Endothelial cell (in vitro differentiated cells): ENCODE measurements at regions not wholly inside any gene's neighbourhood (a gene's known extent, or its start where the extent isn't known, plus 50 kb on each side); places are given as distances from the start of the nearest gene placed in this dataset.

Source experiments
- DNase-seq: peaks from one replicate; pipeline ENCODE4 v3.0.0; 2021; ENCODE audit warnings: low spot score
- H3K27ac Mint-ChIP-seq: one replicate; pipeline ENCODE4 v1.8.0; 2021; ENCODE audit warnings: mixed read lengths, inconsistent platforms; ENCODE audit not compliant: unreplicated experiment
- H3K27me3 Mint-ChIP-seq: one replicate; pipeline ENCODE4 v1.8.0; 2021; ENCODE audit warnings: mild to moderate bottlenecking, moderate library complexity, mixed read lengths, inconsistent platforms; ENCODE audit not compliant: unreplicated experiment
- H3K36me3 Mint-ChIP-seq: one replicate; pipeline ENCODE4 v1.8.0; 2021; ENCODE audit warnings: mild to moderate bottlenecking, low read depth, mixed read lengths, inconsistent platforms; ENCODE audit not compliant: unreplicated experiment
- H3K4me1 Mint-ChIP-seq: one replicate; pipeline ENCODE4 v1.8.0; 2021; ENCODE audit warnings: mild to moderate bottlenecking, mixed read lengths, inconsistent platforms; ENCODE audit not compliant: unreplicated experiment
- H3K4me3 Mint-ChIP-seq: one replicate; pipeline ENCODE4 v1.8.0; 2021; ENCODE audit warnings: mild to moderate bottlenecking, mixed read lengths, inconsistent platforms; ENCODE audit not compliant: unreplicated experiment
- H3K9me3 Mint-ChIP-seq: one replicate; pipeline ENCODE4 v1.8.0; 2021; ENCODE audit warnings: mixed read lengths, inconsistent platforms; ENCODE audit not compliant: unreplicated experiment
- TF ChIP-seq, protein P1 (sequence below): fragments of 200-600 bp; sonication (generic); IDR thresholded peaks from one replicate; pipeline ENCODE4 v1.5.0; 2021; ENCODE audit warnings: antibody characterized with exemption; ENCODE audit not compliant: unreplicated experiment

DNA sequence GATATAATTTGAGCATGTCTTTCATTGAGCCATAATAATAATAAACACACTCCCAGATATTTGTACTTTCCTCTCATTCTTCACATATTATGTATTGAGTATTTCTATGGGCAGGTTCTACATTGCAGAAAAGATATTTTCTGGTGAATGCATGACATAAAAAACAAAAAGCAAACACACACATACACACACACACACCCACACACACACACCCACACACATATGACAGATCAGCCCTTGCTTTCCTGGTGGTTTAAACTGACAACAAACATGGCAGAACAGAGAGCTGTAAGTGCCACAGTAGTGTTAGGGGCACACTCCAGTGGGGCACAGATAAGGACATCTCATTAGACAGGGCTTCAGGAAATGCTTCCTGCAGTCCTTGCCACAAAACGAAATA lies 123.3 kb upstream of the LSM8 start:
- no peak for DNase-seq
- Mint-ChIP-seq H3K27ac (no peak overlapping the region), H3K36me3 (no peaks in the 10 kb centered on the region), H3K27me3 (peaks cover 1% of the 10 kb centered on the region), H3K4me3 (no peak overlapping the region), H3K4me1 (no peaks in the 10 kb centered on the region), H3K9me3 (no peaks in the 10 kb centered on the region)
- TF ChIP-seq, protein P1, sequence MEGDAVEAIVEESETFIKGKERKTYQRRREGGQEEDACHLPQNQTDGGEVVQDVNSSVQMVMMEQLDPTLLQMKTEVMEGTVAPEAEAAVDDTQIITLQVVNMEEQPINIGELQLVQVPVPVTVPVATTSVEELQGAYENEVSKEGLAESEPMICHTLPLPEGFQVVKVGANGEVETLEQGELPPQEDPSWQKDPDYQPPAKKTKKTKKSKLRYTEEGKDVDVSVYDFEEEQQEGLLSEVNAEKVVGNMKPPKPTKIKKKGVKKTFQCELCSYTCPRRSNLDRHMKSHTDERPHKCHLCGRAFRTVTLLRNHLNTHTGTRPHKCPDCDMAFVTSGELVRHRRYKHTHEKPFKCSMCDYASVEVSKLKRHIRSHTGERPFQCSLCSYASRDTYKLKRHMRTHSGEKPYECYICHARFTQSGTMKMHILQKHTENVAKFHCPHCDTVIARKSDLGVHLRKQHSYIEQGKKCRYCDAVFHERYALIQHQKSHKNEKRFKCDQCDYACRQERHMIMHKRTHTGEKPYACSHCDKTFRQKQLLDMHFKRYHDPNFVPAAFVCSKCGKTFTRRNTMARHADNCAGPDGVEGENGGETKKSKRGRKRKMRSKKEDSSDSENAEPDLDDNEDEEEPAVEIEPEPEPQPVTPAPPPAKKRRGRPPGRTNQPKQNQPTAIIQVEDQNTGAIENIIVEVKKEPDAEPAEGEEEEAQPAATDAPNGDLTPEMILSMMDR: no peak

DNA sequence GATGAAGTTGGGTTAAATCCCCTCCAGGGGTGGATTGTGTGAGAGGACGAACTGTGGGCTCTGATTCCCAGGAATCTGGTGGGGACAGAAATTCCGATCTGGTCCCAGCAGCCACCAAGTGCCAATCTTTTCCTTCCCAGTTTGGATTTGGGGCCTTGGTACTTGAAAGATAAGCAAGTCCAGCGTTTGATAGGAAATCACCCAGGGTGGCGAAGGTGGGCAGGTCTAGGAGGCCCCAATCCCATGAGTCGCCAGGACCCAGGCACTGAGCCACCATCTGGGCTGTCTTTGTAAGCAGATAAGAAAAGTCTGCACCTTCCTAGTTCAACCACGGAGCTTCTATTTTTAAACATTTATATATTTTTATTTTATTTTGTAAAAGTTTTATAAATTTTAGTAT lies 122.6 kb upstream of the LSM8 start:
- no peaks in the 10 kb centered on the region for H3K36me3 Mint-ChIP-seq
- no peak overlapping the region for H3K4me3 Mint-ChIP-seq
- DNase-seq: no peak
- TF ChIP-seq, protein P1: no peak
- H3K27ac Mint-ChIP-seq: no peak overlapping the region
- H3K4me1 Mint-ChIP-seq: no peaks in the 10 kb centered on the region
- no peaks in the 10 kb centered on the region for H3K9me3 Mint-ChIP-seq
- peaks cover 1% of the 10 kb centered on the region for H3K27me3 Mint-ChIP-seq

DNA sequence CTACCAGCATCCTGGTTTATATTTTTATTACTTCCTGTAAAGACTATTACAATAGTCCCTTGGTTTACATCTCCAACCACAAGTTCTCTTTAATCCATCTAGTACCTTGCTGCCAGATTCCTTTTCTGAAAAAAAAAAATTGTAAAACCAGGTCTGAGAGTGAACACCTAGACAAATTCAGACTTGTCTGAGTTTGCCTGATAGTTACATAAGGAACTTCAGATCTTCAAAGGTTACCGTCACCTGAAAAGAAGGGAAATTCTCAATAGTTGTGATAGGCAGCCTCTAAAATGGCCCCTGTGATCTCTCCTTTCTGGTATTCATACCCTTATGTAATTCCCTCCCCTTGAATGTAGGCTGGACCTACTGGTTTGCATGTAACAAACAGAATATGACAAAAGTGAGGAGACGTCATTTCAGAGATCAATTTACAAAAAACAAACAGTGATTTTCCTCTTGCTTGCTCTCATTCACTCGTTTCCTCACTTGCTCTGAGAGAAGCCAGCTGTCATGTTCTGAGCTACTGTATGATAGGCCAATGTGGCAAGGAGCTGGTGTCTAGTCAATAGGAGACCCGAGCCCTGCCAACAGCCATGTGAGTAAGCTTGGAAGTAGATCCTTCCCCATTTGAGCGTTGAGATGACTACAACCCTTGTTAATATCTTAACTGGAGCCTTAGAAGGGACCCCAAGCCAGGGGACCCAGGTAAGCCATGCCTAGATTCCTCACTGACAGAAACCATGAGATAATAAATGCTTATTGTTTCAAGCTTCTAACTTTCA lies 110.9 kb upstream of the LSM8 start:
- TF ChIP-seq, protein P1: no peak
- DNase-seq: no peak
- Mint-ChIP-seq H3K27me3 (no peaks in the 10 kb centered on the region), H3K36me3 (no peaks in the 10 kb centered on the region), H3K4me3 (no peak overlapping the region), H3K4me1 (no peaks in the 10 kb centered on the region), H3K9me3 (no peaks in the 10 kb centered on the region), H3K27ac (no peak overlapping the region)

DNA sequence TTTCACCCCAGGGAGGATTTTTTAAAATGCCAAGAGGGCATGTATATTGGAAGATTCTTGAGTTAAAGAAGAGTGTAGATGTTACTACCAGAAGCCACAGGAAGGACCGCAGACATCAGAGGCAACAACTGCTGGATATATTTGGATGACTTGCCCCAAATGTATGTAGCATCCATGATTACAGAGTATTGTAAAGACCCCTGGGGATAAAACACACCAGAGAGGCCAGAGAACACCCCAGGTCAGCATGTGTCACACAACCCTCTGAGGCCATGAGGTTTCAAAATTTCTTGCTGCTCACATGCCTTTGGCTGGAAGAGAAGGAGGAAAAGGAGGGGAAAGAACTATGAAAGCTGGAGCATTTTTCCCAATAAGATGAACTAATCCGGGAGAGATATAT lies 108.0 kb upstream of the LSM8 start:
- no peaks in the 10 kb centered on the region for H3K36me3 Mint-ChIP-seq
- no peaks in the 10 kb centered on the region for H3K9me3 Mint-ChIP-seq
- no peaks in the 10 kb centered on the region for H3K4me1 Mint-ChIP-seq
- TF ChIP-seq, protein P1: no peak
- H3K27me3 Mint-ChIP-seq: no peaks in the 10 kb centered on the region
- DNase-seq: no peak
- H3K4me3 Mint-ChIP-seq: no peak overlapping the region
- H3K27ac Mint-ChIP-seq: no peak overlapping the region

DNA sequence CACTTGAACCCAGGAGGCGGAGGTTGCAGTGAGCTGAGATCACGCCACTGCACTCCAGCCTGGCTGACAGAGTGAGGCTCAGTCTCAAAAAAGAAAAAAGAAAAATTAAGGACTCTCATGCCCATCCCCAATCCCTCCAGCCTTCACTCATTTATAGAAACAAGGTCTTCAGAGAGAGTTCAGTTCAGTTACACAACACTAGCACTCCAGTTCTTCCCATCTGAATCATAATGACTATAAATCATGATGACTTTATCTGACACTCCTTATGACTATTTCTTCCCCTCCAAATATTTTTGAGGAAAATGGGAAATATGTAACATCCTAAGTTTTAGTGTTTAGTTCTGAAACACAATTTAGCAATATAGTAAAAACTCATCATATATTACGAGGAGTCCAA lies 107.4 kb upstream of the LSM8 start:
- H3K27me3 Mint-ChIP-seq: no peaks in the 10 kb centered on the region
- no peaks in the 10 kb centered on the region for H3K4me1 Mint-ChIP-seq
- H3K27ac Mint-ChIP-seq: no peak overlapping the region
- no peaks in the 10 kb centered on the region for H3K36me3 Mint-ChIP-seq
- DNase-seq: no peak
- H3K4me3 Mint-ChIP-seq: no peak overlapping the region
- H3K9me3 Mint-ChIP-seq: no peaks in the 10 kb centered on the region
- TF ChIP-seq, protein P1: no peak
